Thyroid gland (tissue), 4 donors: ENCODE measurements at regions not wholly inside any gene's neighbourhood (a gene's known extent, or its start where the extent isn't known, plus 50 kb on each side); places are given as distances from the start of the nearest gene placed in this dataset.

Source experiments
- DNase-seq, 2 donors: peaks; one replicate each; pipeline ENCODE4 v3.0.0-alpha.2; 2019
- H3K27ac ChIP-seq, 3 donors: fragments of 200-600 bp; sonication (generic); 1 replicate in 2 of 3; 2 replicates in 1 of 3; pipeline ENCODE4 v1.5.1; 2016 to 2019; ENCODE audit warnings: mild to moderate bottlenecking in 1 of 3, moderate library complexity in 1 of 3
- H3K27me3 ChIP-seq: fragments of 200-600 bp; sonication (generic); one replicate; pipeline ENCODE4 v1.5.1; 2019
- H3K36me3 ChIP-seq, 2 donors: fragments of 200-600 bp; sonication (generic); one replicate each; pipeline ENCODE4 v1.5.1; 2016 to 2019
- H3K4me1 ChIP-seq, 2 donors: fragments of 200-600 bp; sonication (generic); one replicate each; pipeline ENCODE4 v1.5.1; 2017 to 2019
- H3K4me3 ChIP-seq, 3 donors: fragments of 200-600 bp; sonication (generic); replicated peaks in 1 of 3; 1 replicate in 2 of 3; 2 replicates in 1 of 3; pipeline ENCODE4 v1.5.1; 2016; ENCODE audit warnings: mild to moderate bottlenecking in 1 of 3
- H3K9me3 ChIP-seq: fragments of 200-600 bp; sonication (generic); one replicate; pipeline ENCODE4 v1.5.1; 2017
- POLR2A ChIP-seq, 2 donors: fragments of 450-650 bp; IDR thresholded peaks; one replicate each; pipeline ENCODE4 v1.6.1; 2017; ENCODE audit warnings: antibody characterized with exemption in 2 of 2, mild to moderate bottlenecking in 2 of 2, moderate library complexity in 1 of 2
- WGBS, 2 donors: methylation state at CpG; one replicate each; pipeline ENCODE4 v1.1.5; 2017; 5-methylcytosine and 5-hydroxymethylcytosine counted together
- intact Hi-C: fragments of 100-400 bp; cut with DNase I; formaldehyde crosslinking; loops from one replicate; pipeline ENCODE4 v1.15.1; 2023
- TF ChIP-seq, protein P1 (sequence below), 6 experiments: fragments of 200-600 bp in 3 of 6; fragments of 450-650 bp in 3 of 6; sonication (generic) in 3 of 6; IDR thresholded peaks; one replicate each; pipeline ENCODE4 v1.5.1; 2016 to 2019; ENCODE audit warnings: antibody characterized with exemption in 6 of 6, mild to moderate bottlenecking in 2 of 6, inconsistent platforms in 1 of 6, moderate library complexity in 1 of 6

DNA sequence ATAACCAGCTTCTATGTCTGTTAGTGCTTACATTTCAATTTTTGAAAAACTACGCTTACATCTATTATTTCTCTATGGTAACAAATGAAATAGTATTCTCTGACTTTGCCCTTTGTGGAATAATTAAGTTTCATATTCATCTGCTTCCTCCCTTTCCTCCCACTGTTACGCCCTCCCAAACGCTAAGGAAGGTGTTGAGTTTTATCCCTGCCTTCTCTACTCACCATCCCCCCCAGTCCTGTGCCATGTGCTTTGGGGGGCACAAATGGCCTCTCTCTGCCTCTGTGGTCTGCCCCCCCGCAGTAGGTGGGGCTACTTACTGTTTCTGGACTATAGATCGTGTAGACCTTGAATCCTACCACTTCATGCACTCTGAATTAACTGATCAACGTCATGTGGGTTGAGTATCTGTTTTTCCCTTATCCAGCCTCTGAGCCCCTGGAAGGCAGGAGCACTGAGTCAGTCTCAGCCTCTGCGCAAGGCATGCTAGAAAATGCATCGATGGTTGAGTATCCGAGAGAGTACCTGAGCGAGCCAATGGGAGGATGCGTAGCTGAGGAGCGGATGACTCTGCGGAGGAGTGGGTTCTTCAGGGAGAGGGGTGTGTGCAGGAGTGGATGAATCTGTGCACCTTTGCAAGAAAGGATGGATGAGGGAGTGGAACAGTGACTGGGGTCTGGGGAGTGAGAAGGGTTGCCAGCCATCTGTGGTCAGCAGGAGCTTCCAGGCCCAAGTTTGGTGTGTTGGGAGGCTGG, 114.5 kb upstream of the RTL1 start:
- WGBS, 2 donors = 92 to 93% methylated on average over 13 of the region's 13 CpGs
- no peaks in the 10 kb centered on the region for H3K4me1 ChIP-seq
- no peaks in the 10 kb centered on the region for H3K36me3 ChIP-seq
- H3K9me3 ChIP-seq = no peaks in the 10 kb centered on the region
- intact Hi-C loops = no loop called here
- no peaks in the 10 kb centered on the region for H3K27me3 ChIP-seq
- no peak for DNase-seq
- no peak overlapping the region for H3K4me3 ChIP-seq
- no peak for TF ChIP-seq POLR2A (IDR thresholded peaks at IDR 0.05)
- TF ChIP-seq, protein P1, sequence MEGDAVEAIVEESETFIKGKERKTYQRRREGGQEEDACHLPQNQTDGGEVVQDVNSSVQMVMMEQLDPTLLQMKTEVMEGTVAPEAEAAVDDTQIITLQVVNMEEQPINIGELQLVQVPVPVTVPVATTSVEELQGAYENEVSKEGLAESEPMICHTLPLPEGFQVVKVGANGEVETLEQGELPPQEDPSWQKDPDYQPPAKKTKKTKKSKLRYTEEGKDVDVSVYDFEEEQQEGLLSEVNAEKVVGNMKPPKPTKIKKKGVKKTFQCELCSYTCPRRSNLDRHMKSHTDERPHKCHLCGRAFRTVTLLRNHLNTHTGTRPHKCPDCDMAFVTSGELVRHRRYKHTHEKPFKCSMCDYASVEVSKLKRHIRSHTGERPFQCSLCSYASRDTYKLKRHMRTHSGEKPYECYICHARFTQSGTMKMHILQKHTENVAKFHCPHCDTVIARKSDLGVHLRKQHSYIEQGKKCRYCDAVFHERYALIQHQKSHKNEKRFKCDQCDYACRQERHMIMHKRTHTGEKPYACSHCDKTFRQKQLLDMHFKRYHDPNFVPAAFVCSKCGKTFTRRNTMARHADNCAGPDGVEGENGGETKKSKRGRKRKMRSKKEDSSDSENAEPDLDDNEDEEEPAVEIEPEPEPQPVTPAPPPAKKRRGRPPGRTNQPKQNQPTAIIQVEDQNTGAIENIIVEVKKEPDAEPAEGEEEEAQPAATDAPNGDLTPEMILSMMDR (IDR thresholded peaks at IDR 0.05) = no peak
- H3K27ac ChIP-seq = no peak overlapping the region

DNA sequence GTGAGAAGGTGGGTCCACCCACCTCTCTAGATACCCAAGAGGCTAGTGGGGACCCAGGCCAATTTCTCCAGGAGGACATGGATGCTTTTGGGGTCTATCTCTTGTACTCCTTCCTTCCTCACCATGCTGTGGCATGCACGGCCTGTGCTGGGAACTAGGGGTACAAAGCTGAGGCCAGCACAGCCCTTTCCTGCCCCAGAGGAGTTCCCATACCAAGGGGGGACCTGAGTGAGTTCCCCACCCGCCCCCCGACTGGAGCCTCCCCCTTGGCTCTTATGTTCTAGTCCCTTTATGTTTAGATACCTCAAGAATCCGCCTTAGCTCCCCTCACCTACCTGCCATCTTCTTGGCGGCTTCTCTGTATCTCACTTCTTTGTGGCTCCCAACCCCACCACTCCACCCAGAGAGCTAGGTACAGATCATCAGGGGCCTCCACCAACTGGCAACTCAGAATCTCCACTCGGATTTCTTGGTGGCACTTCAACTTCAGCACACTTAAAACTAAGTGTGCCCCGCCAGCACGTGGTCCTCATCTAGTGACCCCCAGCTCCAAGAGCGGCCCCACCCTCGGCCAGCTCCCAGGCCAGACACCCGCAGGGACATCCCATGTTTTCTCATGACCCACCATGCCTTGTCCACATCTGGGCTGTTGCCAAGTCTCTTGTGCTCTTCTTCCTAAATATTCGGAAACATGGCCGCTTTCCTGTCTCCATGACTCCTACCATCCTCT, 115.2 kb upstream of the RTL1 start:
- no peak for DNase-seq
- TF ChIP-seq, protein P1 (IDR thresholded peaks at IDR 0.05) = no peak
- TF ChIP-seq POLR2A (IDR thresholded peaks at IDR 0.05) = no peak
- H3K27ac ChIP-seq = no peak overlapping the region
- no peaks in the 10 kb centered on the region for H3K9me3 ChIP-seq
- no peaks in the 10 kb centered on the region for H3K36me3 ChIP-seq
- no peaks in the 10 kb centered on the region for H3K27me3 ChIP-seq
- intact Hi-C loops = no loop called here
- H3K4me3 ChIP-seq = no peak overlapping the region
- H3K4me1 ChIP-seq = no peaks in the 10 kb centered on the region
- WGBS, 2 donors = 92 to 94% methylated on average over 13 of the region's 13 CpGs

DNA sequence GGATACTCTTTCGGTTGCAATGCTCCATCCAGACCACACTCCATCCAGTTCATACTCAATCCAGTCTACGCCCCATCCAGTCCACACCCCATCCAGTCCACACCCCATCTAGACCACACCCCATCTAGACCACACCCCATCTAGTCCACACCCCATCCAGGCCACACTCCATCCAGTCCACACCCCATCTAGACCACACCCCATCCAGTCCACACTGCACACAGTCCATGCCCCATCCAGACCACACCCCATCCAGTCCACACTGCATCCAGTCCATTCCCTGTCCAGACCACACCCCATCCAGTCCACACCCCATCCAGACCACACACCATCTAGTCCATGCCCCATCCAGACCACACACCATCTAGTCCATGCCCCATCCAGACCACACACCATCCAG, 116.0 kb upstream of the RTL1 start:
- no peaks in the 10 kb centered on the region for H3K27me3 ChIP-seq
- H3K9me3 ChIP-seq = no peaks in the 10 kb centered on the region
- H3K27ac ChIP-seq = no peak overlapping the region
- H3K4me3 ChIP-seq = no peak overlapping the region
- intact Hi-C loops = no loop called here
- WGBS, 2 donors = 93 to 94% methylated on average over 2 of the region's 2 CpGs
- TF ChIP-seq POLR2A (IDR thresholded peaks at IDR 0.05) = no peak
- TF ChIP-seq, protein P1 (IDR thresholded peaks at IDR 0.05) = no peak
- DNase-seq = no peak
- H3K4me1 ChIP-seq = no peaks in the 10 kb centered on the region
- no peaks in the 10 kb centered on the region for H3K36me3 ChIP-seq

DNA sequence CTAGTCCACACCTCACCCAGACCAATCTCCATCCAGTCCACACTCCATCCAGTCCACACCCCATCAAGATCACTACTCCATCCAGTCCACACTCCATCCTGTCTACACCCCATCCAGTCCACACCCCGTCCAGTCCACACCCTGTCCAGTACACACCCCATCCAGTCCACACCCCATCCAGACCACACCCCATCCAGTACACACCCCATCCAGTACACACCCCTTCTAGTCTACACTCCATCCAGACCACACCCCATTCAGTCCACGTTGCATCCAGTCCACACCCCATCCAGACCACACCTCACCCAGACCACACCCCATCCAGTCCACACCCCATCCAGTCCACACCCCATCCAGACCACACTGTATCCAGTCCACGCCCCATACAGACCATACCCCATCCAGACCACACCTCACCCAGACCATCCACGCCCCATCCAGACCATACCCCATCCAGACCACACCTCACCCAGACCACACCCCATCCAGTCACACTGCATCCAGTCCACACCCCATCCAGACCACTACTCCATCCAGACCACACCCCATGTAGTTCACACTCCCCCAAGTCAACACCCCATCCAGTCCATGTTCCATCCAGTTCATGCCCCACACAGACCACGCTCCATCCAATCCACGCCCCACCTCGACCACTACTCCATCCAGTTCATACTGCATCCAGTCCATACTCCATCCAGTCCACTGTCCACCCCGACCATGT, 116.6 kb upstream of the RTL1 start:
- Histone ChIP-seq H3K9me3 (no peaks in the 10 kb centered on the region), H3K36me3 (no peaks in the 10 kb centered on the region), H3K27me3 (no peaks in the 10 kb centered on the region), H3K27ac (no peak overlapping the region), H3K4me1 (no peaks in the 10 kb centered on the region), H3K4me3 (no peak overlapping the region)
- TF ChIP-seq POLR2A (IDR thresholded peaks at IDR 0.05) = no peak
- TF ChIP-seq, protein P1 (IDR thresholded peaks at IDR 0.05) = no peak
- intact Hi-C loops = no loop called here
- DNase-seq = no peak
- 94% methylated on average over 8 of the region's 8 CpGs for WGBS, 2 donors
